ENCODE measurements at regions not wholly inside any gene's neighbourhood (a gene's known extent, or its start where the extent isn't known, plus 50 kb on each side); places are given as distances from the start of the nearest gene placed in this dataset.

GRCh38 chr10:55668326-55668922 lies 692.6 kb downstream of the ZWINT start:
- H3K9ac ChIP-seq (ENCODE audit: control insufficient read depth, extremely low read depth, insufficient read depth, low read length) = no peak overlapping the region
- no peaks in the 10 kb centered on the region for H3K27me3 ChIP-seq (ENCODE audit: control insufficient read depth, extremely low read depth, insufficient read depth, low read length)
- no peaks in the 10 kb centered on the region for H3K9me3 ChIP-seq (ENCODE audit: control insufficient read depth, low read depth, low read length)
- FAIRE-seq = no peak
- no peak overlapping the region for H3K4me2 ChIP-seq (ENCODE audit: control insufficient read depth, extremely low read depth, insufficient read depth, low read depth, low read length)
- DNase-seq (ENCODE audit: low read depth, low spot score) = no peak
- H4K20me1 ChIP-seq (ENCODE audit: control insufficient read depth, extremely low read depth, insufficient read depth, low read length) = no peaks in the 10 kb centered on the region
- no peak overlapping the region for H3K27ac ChIP-seq (ENCODE audit: control insufficient read depth, insufficient read depth, low read length)
- H3K4me3 ChIP-seq (ENCODE audit: control insufficient read depth in 2 of 3, extremely low read depth in 1 of 3, insufficient read depth in 2 of 3, low read depth in 1 of 3, low read length in 3 of 3) = no peak overlapping the region
- H3K36me3 ChIP-seq (ENCODE audit: control insufficient read depth in 2 of 2, extremely low read depth in 1 of 2, insufficient read depth in 2 of 2, low read length in 2 of 2) = no peaks in the 10 kb centered on the region
- H3K79me2 ChIP-seq (ENCODE audit: control insufficient read depth, insufficient read depth, low read length) = no peaks in the 10 kb centered on the region
- TF ChIP-seq CTCF (optimal IDR thresholded peaks at IDR 0.05 in 1 of 3, IDR thresholded peaks at IDR 0.05 in 1 of 3, conservative IDR thresholded peaks at IDR 0.05 in 1 of 3; ENCODE audit: extremely low read depth in 1 of 3, insufficient read depth in 2 of 3, low read length in 3 of 3) = peak in 1 of 3 experiments; percentile 27
- TF ChIP-seq EZH2 (IDR thresholded peaks at IDR 0.05; ENCODE audit: low read length) = no peak
- no peaks in the 10 kb centered on the region for H3K4me1 ChIP-seq (ENCODE audit: control insufficient read depth, extremely low read depth, insufficient read depth, low read length)
- no peak overlapping the region for H2AFZ ChIP-seq (ENCODE audit: control insufficient read depth, low read length)
- dilution Hi-C loops (cut with MboI; ENCODE audit: extremely low pct_ligation_motif_present, low sequenced_read_pairs) = no loop called here
- H3K9me1 ChIP-seq (ENCODE audit: control insufficient read depth, extremely low read depth, insufficient read depth, low read length) = no peaks in the 10 kb centered on the region

- no peak overlapping the region for H3K4me2 ChIP-seq (ENCODE audit: control insufficient read depth, extremely low read depth, insufficient read depth, low read depth, low read length)
- no peak overlapping the region for H3K4me3 ChIP-seq (ENCODE audit: control insufficient read depth in 2 of 3, extremely low read depth in 1 of 3, insufficient read depth in 2 of 3, low read depth in 1 of 3, low read length in 3 of 3)
- H3K4me1 ChIP-seq (ENCODE audit: control insufficient read depth, extremely low read depth, insufficient read depth, low read length) = no peaks in the 10 kb centered on the region
- H3K79me2 ChIP-seq (ENCODE audit: control insufficient read depth, insufficient read depth, low read length) = no peaks in the 10 kb centered on the region
- no peaks in the 10 kb centered on the region for H3K27me3 ChIP-seq (ENCODE audit: control insufficient read depth, extremely low read depth, insufficient read depth, low read length)
- FAIRE-seq (no peak), DNase-seq (ENCODE audit: low read depth, low spot score) (no peak)
- dilution Hi-C loops (cut with MboI; ENCODE audit: extremely low pct_ligation_motif_present, low sequenced_read_pairs) = no loop called here
- TF ChIP-seq EZH2 (IDR thresholded peaks at IDR 0.05; ENCODE audit: low read length) (no peak), CTCF (optimal IDR thresholded peaks at IDR 0.05 in 1 of 3, IDR thresholded peaks at IDR 0.05 in 1 of 3, conservative IDR thresholded peaks at IDR 0.05 in 1 of 3; ENCODE audit: extremely low read depth in 1 of 3, insufficient read depth in 2 of 3, low read length in 3 of 3) (no peak)
- H3K36me3 ChIP-seq (ENCODE audit: control insufficient read depth in 2 of 2, extremely low read depth in 1 of 2, insufficient read depth in 2 of 2, low read length in 2 of 2) = no peaks in the 10 kb centered on the region
- H3K9me1 ChIP-seq (ENCODE audit: control insufficient read depth, extremely low read depth, insufficient read depth, low read length) = no peaks in the 10 kb centered on the region
- no peaks in the 10 kb centered on the region for H4K20me1 ChIP-seq (ENCODE audit: control insufficient read depth, extremely low read depth, insufficient read depth, low read length)
- H3K27ac ChIP-seq (ENCODE audit: control insufficient read depth, insufficient read depth, low read length) = no peak overlapping the region
- no peaks in the 10 kb centered on the region for H3K9me3 ChIP-seq (ENCODE audit: control insufficient read depth, low read depth, low read length)
- H3K9ac ChIP-seq (ENCODE audit: control insufficient read depth, extremely low read depth, insufficient read depth, low read length) = no peak overlapping the region
- H2AFZ ChIP-seq (ENCODE audit: control insufficient read depth, low read length) = no peak overlapping the region
Observed at GRCh38 chr10:55653531-55653930, 707.5 kb downstream of the ZWINT start.
